Rectal smooth muscle tissue (tissue), 1 donor: ENCODE measurements at regions not wholly inside any gene's neighbourhood (a gene's known extent, or its start where the extent isn't known, plus 50 kb on each side); places are given as distances from the start of the nearest gene placed in this dataset.
"Not testable (repeated sequence)": the region's sequence is repeated elsewhere in the genome, so short reads cannot be mapped to it uniquely, and the experiment has no call there.

Experiments used
- H3K27ac ChIP-seq: one replicate; pipeline ENCODE4 v1.7.0; 2013; ENCODE audit warnings: low read depth, low read length, inconsistent platforms
- H3K27me3 ChIP-seq: one replicate; pipeline ENCODE4 v1.7.0; 2013; ENCODE audit warnings: low read length; ENCODE audit not compliant: control insufficient read depth, insufficient read depth
- H3K36me3 ChIP-seq: one replicate; pipeline ENCODE4 v1.7.0; 2013; ENCODE audit warnings: low read length; ENCODE audit not compliant: control insufficient read depth, insufficient read depth
- H3K4me1 ChIP-seq: one replicate; pipeline ENCODE4 v1.7.0; 2013; ENCODE audit warnings: low read length; ENCODE audit not compliant: control insufficient read depth, insufficient read depth
- H3K4me3 ChIP-seq: one replicate; pipeline ENCODE4 v1.7.0; 2013; ENCODE audit warnings: low read length
- H3K9ac ChIP-seq: one replicate; pipeline ENCODE4 v1.7.0; 2013; ENCODE audit warnings: low read length

- Histone ChIP-seq H3K4me1 (no peaks in the 10 kb centered on the region), H3K27me3 (no peaks in the 10 kb centered on the region), H3K4me3 (no peak overlapping the region), H3K36me3 (no peaks in the 10 kb centered on the region), H3K27ac (no peak overlapping the region), H3K9ac (no peak overlapping the region)
Observed at GRCh38 chr2:52288596-52288995, 1256.7 kb upstream of the NRXN1 start.

DNA sequence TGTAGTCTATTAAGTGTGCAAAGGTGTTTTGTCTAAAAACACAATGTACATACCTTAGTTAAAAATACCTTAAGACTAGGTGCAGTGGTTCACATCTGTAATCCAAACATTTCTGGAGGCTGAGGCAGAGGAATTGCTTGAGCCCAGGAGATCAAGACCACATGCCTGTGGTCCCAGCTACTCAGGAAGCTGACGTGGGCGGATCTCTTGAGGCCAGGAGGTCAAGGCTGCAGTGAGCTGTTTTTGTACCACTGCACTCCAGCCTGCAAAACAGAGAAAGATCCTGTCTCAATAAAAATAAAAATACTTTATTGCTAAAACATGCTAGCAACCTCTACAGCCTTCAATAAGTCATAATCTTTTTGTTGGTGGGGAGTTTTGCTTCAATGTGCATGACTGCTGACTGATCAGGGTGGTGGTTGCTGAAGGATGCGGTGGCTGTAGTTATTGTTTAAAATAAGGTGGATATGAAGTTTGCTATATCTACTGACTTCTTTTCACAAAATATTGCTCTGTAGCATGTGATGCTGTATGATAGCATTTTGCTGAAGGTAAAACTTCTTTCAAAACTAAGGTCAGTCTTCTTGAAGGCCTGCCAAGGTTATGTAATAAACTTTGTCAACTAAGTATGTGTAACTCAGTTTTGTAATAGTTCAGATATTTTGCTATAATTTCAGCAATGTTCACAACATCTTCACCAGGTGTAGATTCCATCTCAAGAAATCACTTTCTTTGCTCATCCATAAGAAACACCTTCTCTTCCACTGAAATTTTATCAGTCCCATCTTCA lies 1238.0 kb upstream of the NRXN1 start:
- Histone ChIP-seq H3K9ac (no peak overlapping the region), H3K27ac (no peak overlapping the region), H3K27me3 (no peaks in the 10 kb centered on the region), H3K36me3 (no peaks in the 10 kb centered on the region), H3K4me1 (no peaks in the 10 kb centered on the region), H3K4me3 (no peak overlapping the region)

- Histone ChIP-seq H3K9ac (no peak overlapping the region), H3K36me3 (no peaks in the 10 kb centered on the region), H3K4me1 (no peaks in the 10 kb centered on the region), H3K27me3 (no peaks in the 10 kb centered on the region), H3K4me3 (no peak overlapping the region), H3K27ac (no peak overlapping the region)
Observed at GRCh38 chr2:52264911-52265310, 1233.0 kb upstream of the NRXN1 start.

DNA sequence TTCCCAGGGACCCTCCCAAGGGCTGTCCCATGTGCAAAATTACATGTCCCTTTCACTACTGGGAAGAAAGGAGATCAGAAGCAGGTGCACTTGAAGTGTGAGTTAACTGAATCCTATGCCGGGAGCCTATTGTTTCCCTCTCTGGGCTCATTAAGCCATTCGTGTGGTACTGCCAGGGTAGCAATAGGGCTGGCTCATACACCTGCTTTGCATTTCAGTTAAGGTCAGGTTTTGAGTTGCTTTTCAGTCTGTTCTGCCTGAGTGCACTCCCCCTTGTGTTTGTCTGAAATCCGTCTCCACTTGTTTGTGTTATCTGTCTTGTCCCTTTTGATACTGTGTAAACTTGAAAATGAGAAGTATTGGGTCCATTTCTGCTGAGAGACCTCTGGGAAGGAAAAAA lies 1232.6 kb upstream of the NRXN1 start:
- H3K27me3 ChIP-seq = no peaks in the 10 kb centered on the region
- H3K4me1 ChIP-seq = no peaks in the 10 kb centered on the region
- no peak overlapping the region for H3K4me3 ChIP-seq
- no peaks in the 10 kb centered on the region for H3K36me3 ChIP-seq
- H3K9ac ChIP-seq = no peak overlapping the region
- no peak overlapping the region for H3K27ac ChIP-seq

DNA sequence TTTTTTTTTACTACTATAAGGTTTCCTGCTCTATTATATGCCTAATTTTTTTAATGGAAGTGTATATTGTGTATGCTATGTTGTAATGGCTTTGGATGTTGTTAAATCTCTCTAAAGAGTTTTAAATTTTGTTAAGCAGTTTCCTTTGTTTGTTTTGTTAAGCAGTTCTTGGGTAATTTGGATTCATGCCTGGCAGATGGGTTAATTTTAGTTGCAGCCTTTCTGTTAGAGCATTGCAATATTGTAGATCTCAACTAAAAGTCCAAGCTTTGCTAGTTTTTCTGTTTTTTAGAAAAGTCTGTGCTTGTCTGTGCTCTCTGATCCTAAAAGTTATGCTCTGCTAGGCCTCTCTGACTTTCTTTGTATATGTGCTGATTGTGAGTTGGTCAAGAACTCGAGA lies 1229.0 kb upstream of the NRXN1 start:
- Histone ChIP-seq H3K36me3 (no peaks in the 10 kb centered on the region), H3K27me3 (no peaks in the 10 kb centered on the region), H3K27ac (no peak overlapping the region), H3K4me3 (no peak overlapping the region), H3K4me1 (no peaks in the 10 kb centered on the region), H3K9ac (no peak overlapping the region)

DNA sequence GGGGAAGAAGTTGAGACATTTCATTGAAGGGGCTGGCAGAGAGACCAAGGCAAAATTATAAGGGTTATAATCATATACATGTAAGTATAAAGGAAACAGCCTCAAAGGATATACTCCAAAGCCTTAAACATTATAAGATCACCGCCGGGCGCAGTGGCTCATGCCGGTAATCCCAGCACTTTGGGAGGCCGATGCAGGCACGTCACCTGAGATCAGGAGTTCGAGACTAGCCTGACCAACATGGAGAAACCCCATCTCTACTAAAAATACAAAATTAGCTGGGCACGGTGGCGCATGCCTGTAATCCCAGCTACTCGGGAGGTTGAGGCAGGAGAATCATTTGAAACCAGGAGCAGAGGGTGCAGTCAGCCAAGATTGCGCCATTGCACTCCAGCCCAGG lies 1227.0 kb upstream of the NRXN1 start:
- not testable (repeated sequence) for H3K4me3 ChIP-seq, H3K4me1 ChIP-seq, H3K27me3 ChIP-seq, H3K27ac ChIP-seq, H3K36me3 ChIP-seq, H3K9ac ChIP-seq

DNA sequence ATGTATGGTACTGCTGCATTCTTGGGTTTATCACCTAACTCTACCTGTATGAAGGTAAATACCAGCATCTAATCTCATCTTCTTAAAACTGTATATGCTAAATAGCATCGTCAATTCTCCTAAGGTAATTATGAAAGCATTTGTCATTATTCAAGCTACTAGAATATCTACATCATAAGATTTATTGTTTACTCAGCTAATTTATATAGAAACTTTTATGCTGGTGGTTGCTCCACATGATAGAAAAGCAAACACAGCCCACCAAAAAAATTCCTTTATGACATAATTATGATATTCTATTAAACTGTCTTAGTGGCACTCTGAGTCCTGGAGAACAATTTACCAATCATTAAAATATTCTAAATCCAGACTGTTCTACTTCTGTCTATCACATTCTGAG lies 1226.1 kb upstream of the NRXN1 start:
- no peaks in the 10 kb centered on the region for H3K36me3 ChIP-seq
- no peak overlapping the region for H3K9ac ChIP-seq
- H3K27ac ChIP-seq = no peak overlapping the region
- H3K4me3 ChIP-seq = no peak overlapping the region
- no peaks in the 10 kb centered on the region for H3K27me3 ChIP-seq
- no peaks in the 10 kb centered on the region for H3K4me1 ChIP-seq

DNA sequence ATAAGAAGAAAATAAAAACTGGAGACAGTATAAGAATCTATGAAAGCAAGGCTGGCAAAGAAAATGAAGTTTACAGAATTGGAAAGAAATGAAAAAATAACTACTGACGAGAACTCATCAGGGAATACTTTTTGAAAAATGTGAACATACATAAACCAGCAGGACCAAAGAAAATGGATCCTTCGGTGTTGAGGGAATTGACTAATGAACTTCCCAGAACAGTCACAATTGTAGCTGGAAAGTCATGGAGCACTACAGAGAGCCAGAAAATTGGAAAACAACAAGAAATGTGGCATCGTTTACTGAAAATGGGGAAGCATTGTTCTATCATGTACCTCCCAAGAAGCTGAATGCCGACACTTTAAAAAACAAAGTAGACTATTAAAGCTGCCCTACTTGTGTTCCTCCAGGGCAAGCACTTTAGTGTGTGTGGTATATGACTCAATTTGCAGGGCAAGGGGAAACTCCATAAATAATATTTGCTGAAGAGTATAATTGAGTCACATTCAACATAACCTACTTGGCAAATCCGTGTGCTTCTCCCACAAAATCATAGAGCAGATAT lies 1221.6 kb upstream of the NRXN1 start:
- H3K4me3 ChIP-seq = no peak overlapping the region
- no peaks in the 10 kb centered on the region for H3K27me3 ChIP-seq
- no peak overlapping the region for H3K9ac ChIP-seq
- no peaks in the 10 kb centered on the region for H3K36me3 ChIP-seq
- H3K27ac ChIP-seq = no peak overlapping the region
- H3K4me1 ChIP-seq = no peaks in the 10 kb centered on the region

- H3K27me3 ChIP-seq = no peaks in the 10 kb centered on the region
- no peak overlapping the region for H3K27ac ChIP-seq
- no peaks in the 10 kb centered on the region for H3K4me1 ChIP-seq
- H3K4me3 ChIP-seq = no peak overlapping the region
- H3K36me3 ChIP-seq = no peaks in the 10 kb centered on the region
- no peak overlapping the region for H3K9ac ChIP-seq
Observed at GRCh38 chr2:52238782-52239181, 1206.8 kb upstream of the NRXN1 start.

- Histone ChIP-seq H3K4me3 (no peak overlapping the region), H3K9ac (no peak overlapping the region), H3K4me1 (no peaks in the 10 kb centered on the region), H3K27me3 (no peaks in the 10 kb centered on the region), H3K36me3 (no peaks in the 10 kb centered on the region), H3K27ac (no peak overlapping the region)
Observed at GRCh38 chr2:52222128-52222527, 1190.2 kb upstream of the NRXN1 start.

DNA sequence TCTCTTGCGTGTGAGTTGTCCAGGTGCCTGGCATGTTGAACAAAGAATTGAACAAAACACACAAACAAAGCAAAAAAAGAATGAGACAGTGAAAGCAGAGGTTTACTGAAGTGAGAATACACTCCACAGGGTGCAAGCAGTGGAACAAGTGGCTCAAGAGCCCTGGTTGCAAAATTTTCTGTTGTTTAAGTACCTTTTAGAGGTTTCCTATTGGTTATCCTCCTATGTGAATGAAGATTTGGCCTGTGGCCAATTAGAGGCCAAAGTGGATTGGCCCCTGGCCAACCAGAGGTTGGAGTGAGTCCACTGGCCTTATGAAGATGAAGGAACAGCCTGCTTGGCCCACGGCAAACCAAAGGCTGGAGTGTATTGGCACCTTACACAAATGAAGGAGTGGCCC lies 1188.5 kb upstream of the NRXN1 start:
- H3K27ac ChIP-seq = no peak overlapping the region
- H3K27me3 ChIP-seq = no peaks in the 10 kb centered on the region
- no peak overlapping the region for H3K4me3 ChIP-seq
- no peak overlapping the region for H3K9ac ChIP-seq
- H3K36me3 ChIP-seq = no peaks in the 10 kb centered on the region
- no peaks in the 10 kb centered on the region for H3K4me1 ChIP-seq

GRCh38 chr2:52210611-52211010 lies 1178.7 kb upstream of the NRXN1 start:
- H3K36me3 ChIP-seq = no peaks in the 10 kb centered on the region
- no peaks in the 10 kb centered on the region for H3K27me3 ChIP-seq
- H3K27ac ChIP-seq = no peak overlapping the region
- no peak overlapping the region for H3K4me3 ChIP-seq
- no peaks in the 10 kb centered on the region for H3K4me1 ChIP-seq
- H3K9ac ChIP-seq = no peak overlapping the region

DNA sequence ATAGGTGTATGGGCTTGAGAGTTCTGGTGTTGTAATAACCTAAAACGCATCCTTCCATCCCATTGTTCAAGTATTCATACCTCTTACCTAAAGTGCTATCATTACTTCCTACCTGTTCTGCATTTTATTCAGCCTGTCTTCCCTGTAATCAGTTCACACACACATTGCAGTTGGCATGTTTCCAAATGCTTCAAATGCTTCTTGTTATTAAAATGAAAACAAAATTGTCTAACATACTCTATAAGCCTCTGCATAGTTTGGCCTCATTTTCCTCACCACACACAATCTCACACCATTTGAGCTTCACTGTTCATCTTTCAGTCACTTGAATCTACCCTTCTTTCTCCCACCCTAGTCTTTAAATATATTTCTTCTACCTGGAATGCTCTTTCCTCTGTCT lies 1178.2 kb upstream of the NRXN1 start:
- H3K4me3 ChIP-seq = no peak overlapping the region
- H3K9ac ChIP-seq = no peak overlapping the region
- H3K27me3 ChIP-seq = no peaks in the 10 kb centered on the region
- no peaks in the 10 kb centered on the region for H3K4me1 ChIP-seq
- no peak overlapping the region for H3K27ac ChIP-seq
- no peaks in the 10 kb centered on the region for H3K36me3 ChIP-seq
